Liver (tissue), 8 donors: ENCODE measurements at regions not wholly inside any gene's neighbourhood (a gene's known extent, or its start where the extent isn't known, plus 50 kb on each side); places are given as distances from the start of the nearest gene placed in this dataset.

Experiments
- DNase-seq: peaks from one replicate; pipeline ENCODE4 v3.0.0-alpha.2; 2017; ENCODE audit warnings: low spot score
- H3K27ac ChIP-seq, 2 donors: one replicate each; pipeline ENCODE4 v1.7.0; 2013; ENCODE audit warnings: inconsistent platforms in 2 of 2, low read length in 2 of 2, control low read depth in 1 of 2, low read depth in 1 of 2, mild to moderate bottlenecking in 1 of 2
- H3K27me3 ChIP-seq, 4 donors: one replicate each; pipeline versions ENCODE4 v1.6.1 to v1.7.0; 2013; ENCODE audit warnings: low read length in 3 of 4, inconsistent platforms in 1 of 4, mild to moderate bottlenecking in 1 of 4, moderate library complexity in 1 of 4; ENCODE audit not compliant: control insufficient read depth in 4 of 4, insufficient read depth in 4 of 4
- H3K36me3 ChIP-seq, 4 donors: one replicate each; pipeline versions ENCODE4 v1.6.1 to v1.7.0; 2013; ENCODE audit warnings: low read length in 3 of 4, mild to moderate bottlenecking in 3 of 4, low read depth in 1 of 4, moderate library complexity in 1 of 4; ENCODE audit not compliant: control insufficient read depth in 4 of 4, insufficient read depth in 3 of 4
- H3K4me1 ChIP-seq, 4 donors: one replicate each; pipeline versions ENCODE4 v1.6.1 to v1.7.0; 2013; ENCODE audit warnings: low read length in 3 of 4, mild to moderate bottlenecking in 3 of 4, moderate library complexity in 1 of 4; ENCODE audit not compliant: control insufficient read depth in 4 of 4, insufficient read depth in 4 of 4
- H3K4me3 ChIP-seq, 3 donors: one replicate each; pipeline versions ENCODE4 v1.6.1 to v1.7.0; 2013; ENCODE audit warnings: low read length in 3 of 3, control low read depth in 1 of 3, low read depth in 1 of 3, mild to moderate bottlenecking in 1 of 3
- H3K9ac ChIP-seq, 2 donors: one replicate each; pipeline ENCODE4 v1.7.0; 2013; ENCODE audit warnings: low read length in 2 of 2, mild to moderate bottlenecking in 2 of 2, moderate library complexity in 2 of 2, control low read depth in 1 of 2, low read depth in 1 of 2
- H3K9me3 ChIP-seq, 4 donors: one replicate each; pipeline versions ENCODE4 v1.6.1 to v1.7.0; 2013; ENCODE audit warnings: low read length in 3 of 4; ENCODE audit not compliant: control insufficient read depth in 4 of 4
- FOXA1 ChIP-seq: IDR thresholded peaks from 2 replicates; pipeline ENCODE4 v1.6.1; 2016; ENCODE audit warnings: antibody characterized with exemption
- FOXA2 ChIP-seq: IDR thresholded peaks from 2 replicates; pipeline ENCODE4 v1.6.1; 2016; ENCODE audit warnings: antibody characterized with exemption
- HNF4A ChIP-seq, 2 donors: conservative IDR thresholded peaks; 2 replicates each; pipeline ENCODE4 v1.6.1; 2016; ENCODE audit warnings: antibody characterized with exemption in 2 of 2, mild to moderate bottlenecking in 2 of 2
- HNF4G ChIP-seq: IDR thresholded peaks from 2 replicates; pipeline ENCODE4 v1.6.1; 2016; ENCODE audit warnings: antibody characterized with exemption
- JUND ChIP-seq, 2 donors: IDR thresholded peaks; 2 replicates each; pipeline ENCODE4 v1.6.1; 2016; ENCODE audit warnings: antibody characterized with exemption in 2 of 2
- RXRA ChIP-seq, 2 donors: IDR thresholded peaks; 2 replicates each; pipeline ENCODE4 v1.6.1; 2017 to 2018; ENCODE audit warnings: antibody characterized with exemption in 2 of 2, mild to moderate bottlenecking in 1 of 2
- SP1 ChIP-seq: IDR thresholded peaks from 2 replicates; pipeline ENCODE4 v1.6.1; 2018; ENCODE audit warnings: antibody characterized with exemption, mild to moderate bottlenecking
- TAF1 ChIP-seq: conservative IDR thresholded peaks from 2 replicates; pipeline ENCODE4 v1.6.1; 2016; ENCODE audit warnings: antibody characterized with exemption, mild to moderate bottlenecking
- YY1 ChIP-seq: IDR thresholded peaks from 2 replicates; pipeline ENCODE4 v1.6.1; 2016; ENCODE audit warnings: antibody characterized with exemption, mild to moderate bottlenecking
- WGBS: extraction: QIAGEN DNeasy Blood & Tissue Kit; methylation state at CpG from one replicate; pipeline ENCODE4 v1.1.7; 2013; 5-methylcytosine and 5-hydroxymethylcytosine counted together
- TF ChIP-seq, protein P1 (sequence below): IDR thresholded peaks from 2 replicates; pipeline ENCODE4 v1.6.1; 2016; ENCODE audit warnings: antibody characterized with exemption
- TF ChIP-seq, protein P2 (sequence below): fragments of 150-350 bp; IDR thresholded peaks from 2 replicates; pipeline ENCODE4 v1.5.1; 2017; ENCODE audit warnings: improper control_type of control experiment, low read depth, low read length; ENCODE audit not compliant: missing input control
- donor health status: healthy.
- donor health status: healthy.
- donor health status: healthy.
- donor health status: healthy.
- donor health status: healthy.

DNA sequence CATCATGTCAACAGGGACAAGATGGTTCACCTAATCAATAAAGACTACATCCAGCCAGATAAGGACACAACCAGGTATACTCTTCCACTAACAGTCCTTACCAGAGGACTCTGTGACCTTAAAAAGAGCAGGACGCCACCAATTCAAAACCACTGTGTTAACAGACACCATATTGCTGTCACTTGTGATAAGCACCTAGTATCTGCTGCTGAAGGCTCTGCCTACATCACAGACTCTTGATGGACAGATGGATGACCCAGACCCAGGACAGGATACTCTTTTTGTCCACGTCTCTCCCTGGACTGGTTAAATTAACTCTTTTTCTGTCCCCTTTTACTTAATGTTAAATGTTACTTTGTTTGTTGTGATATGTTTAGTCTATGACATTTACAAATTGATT lies 586.2 kb upstream of the AGA start (continued):
- TF ChIP-seq HNF4G, result no peak
- no peak for TF ChIP-seq YY1
- TF ChIP-seq FOXA2, result no peak
- no peak for TF ChIP-seq TAF1
- TF ChIP-seq, protein P1, sequence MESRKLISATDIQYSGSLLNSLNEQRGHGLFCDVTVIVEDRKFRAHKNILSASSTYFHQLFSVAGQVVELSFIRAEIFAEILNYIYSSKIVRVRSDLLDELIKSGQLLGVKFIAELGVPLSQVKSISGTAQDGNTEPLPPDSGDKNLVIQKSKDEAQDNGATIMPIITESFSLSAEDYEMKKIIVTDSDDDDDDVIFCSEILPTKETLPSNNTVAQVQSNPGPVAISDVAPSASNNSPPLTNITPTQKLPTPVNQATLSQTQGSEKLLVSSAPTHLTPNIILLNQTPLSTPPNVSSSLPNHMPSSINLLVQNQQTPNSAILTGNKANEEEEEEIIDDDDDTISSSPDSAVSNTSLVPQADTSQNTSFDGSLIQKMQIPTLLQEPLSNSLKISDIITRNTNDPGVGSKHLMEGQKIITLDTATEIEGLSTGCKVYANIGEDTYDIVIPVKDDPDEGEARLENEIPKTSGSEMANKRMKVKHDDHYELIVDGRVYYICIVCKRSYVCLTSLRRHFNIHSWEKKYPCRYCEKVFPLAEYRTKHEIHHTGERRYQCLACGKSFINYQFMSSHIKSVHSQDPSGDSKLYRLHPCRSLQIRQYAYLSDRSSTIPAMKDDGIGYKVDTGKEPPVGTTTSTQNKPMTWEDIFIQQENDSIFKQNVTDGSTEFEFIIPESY, result no peak

GRCh38 chr4:178037459-178038214 lies 595.4 kb upstream of the AGA start:
- Histone ChIP-seq H3K4me1 (no peaks in the 10 kb centered on the region), H3K9me3 (peaks cover 0 to 2% (median 0%) of the 10 kb centered on the region in 4 donors), H3K9ac (no peak overlapping the region), H3K4me3 (no peak overlapping the region), H3K27me3 (peaks cover 0 to 5% (median 0%) of the 10 kb centered on the region in 4 donors), H3K36me3 (no peaks in the 10 kb centered on the region), H3K27ac (no peak overlapping the region)
- WGBS, result 78% methylated on average over 15 of the region's 15 CpGs
- TF ChIP-seq SP1 (no peak), FOXA2 (no peak), RXRA (IDR thresholded peaks at IDR 0.05) (no peak), YY1 (no peak)
- TF ChIP-seq, protein P2, sequence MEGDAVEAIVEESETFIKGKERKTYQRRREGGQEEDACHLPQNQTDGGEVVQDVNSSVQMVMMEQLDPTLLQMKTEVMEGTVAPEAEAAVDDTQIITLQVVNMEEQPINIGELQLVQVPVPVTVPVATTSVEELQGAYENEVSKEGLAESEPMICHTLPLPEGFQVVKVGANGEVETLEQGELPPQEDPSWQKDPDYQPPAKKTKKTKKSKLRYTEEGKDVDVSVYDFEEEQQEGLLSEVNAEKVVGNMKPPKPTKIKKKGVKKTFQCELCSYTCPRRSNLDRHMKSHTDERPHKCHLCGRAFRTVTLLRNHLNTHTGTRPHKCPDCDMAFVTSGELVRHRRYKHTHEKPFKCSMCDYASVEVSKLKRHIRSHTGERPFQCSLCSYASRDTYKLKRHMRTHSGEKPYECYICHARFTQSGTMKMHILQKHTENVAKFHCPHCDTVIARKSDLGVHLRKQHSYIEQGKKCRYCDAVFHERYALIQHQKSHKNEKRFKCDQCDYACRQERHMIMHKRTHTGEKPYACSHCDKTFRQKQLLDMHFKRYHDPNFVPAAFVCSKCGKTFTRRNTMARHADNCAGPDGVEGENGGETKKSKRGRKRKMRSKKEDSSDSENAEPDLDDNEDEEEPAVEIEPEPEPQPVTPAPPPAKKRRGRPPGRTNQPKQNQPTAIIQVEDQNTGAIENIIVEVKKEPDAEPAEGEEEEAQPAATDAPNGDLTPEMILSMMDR, result no peak
- TF ChIP-seq, protein P1, result no peak
- no peak for DNase-seq

- H3K4me1 ChIP-seq, result no peaks in the 10 kb centered on the region
- DNase-seq, result no peak
Measured at GRCh38 chr4:178056996-178057395, 614.8 kb upstream of the AGA start.

More at GRCh38 chr4:178056996-178057395, 614.8 kb upstream of the AGA start:
- no peak overlapping the region for H3K9ac ChIP-seq
- no peaks in the 10 kb centered on the region for H3K36me3 ChIP-seq
- H3K4me3 ChIP-seq, result no peak overlapping the region
- WGBS, result 67% methylated on average over 1 of the region's 1 CpG
- TF ChIP-seq FOXA1, result no peak
- no peak for TF ChIP-seq JUND (IDR thresholded peaks at IDR 0.05)
- TF ChIP-seq HNF4A (conservative IDR thresholded peaks at IDR 0.05), result no peak
- TF ChIP-seq, protein P2, result no peak
- no peaks in the 10 kb centered on the region for H3K27me3 ChIP-seq
- H3K9me3 ChIP-seq, result no peaks in the 10 kb centered on the region
- no peak overlapping the region for H3K27ac ChIP-seq
